Head of caudate nucleus (tissue), 42 donors: ENCODE measurements at regions not wholly inside any gene's neighbourhood (a gene's known extent, or its start where the extent isn't known, plus 50 kb on each side); places are given as distances from the start of the nearest gene placed in this dataset.
"Not testable (repeated sequence)": the region's sequence is repeated elsewhere in the genome, so short reads cannot be mapped to it uniquely, and the experiment has no call there.

Experiments
- DNase-seq, 42 donors: peaks; one replicate each; pipeline versions ENCODE4 v3.0.0 to v3.0.0-alpha.2; 2020 to 2021; ENCODE audit warnings: mixed read lengths in 7 of 42
- intact Hi-C: fragments of 100-400 bp; cut with DNase I; formaldehyde crosslinking; loops from one replicate; pipeline ENCODE4 v1.15.0; 2022

- no peak for DNase-seq
- intact Hi-C loops = no loop called here
Observed at GRCh38 chr10:8835453-8836167, 781.1 kb downstream of the GATA3 start.

GRCh38 chr10:8840356-8840755 is 785.9 kb downstream of the GATA3 start:
- intact Hi-C loops = no loop called here

GRCh38 chr10:8844141-8844540 is 789.7 kb downstream of the GATA3 start:
- no peak for DNase-seq
- intact Hi-C loops = no loop called here

More at GRCh38 chr10:8840356-8840755, 785.9 kb downstream of the GATA3 start:
- no peak for DNase-seq

- DNase-seq = no peak
Observed at GRCh38 chr10:8852546-8852945, 798.1 kb downstream of the GATA3 start.

GRCh38 chr10:8853048-8853447 is 798.6 kb downstream of the GATA3 start:
- intact Hi-C loops = no loop called here
- DNase-seq = no peak

More at GRCh38 chr10:8852546-8852945, 798.1 kb downstream of the GATA3 start:
- intact Hi-C loops = no loop called here

GRCh38 chr10:8868924-8869323 is 814.4 kb downstream of the GATA3 start:
- DNase-seq, intact Hi-C loops: not testable (repeated sequence)

GRCh38 chr10:8873310-8873709 is 818.8 kb downstream of the GATA3 start:
- intact Hi-C loops = no loop called here
- DNase-seq = no peak

- no peak for DNase-seq
Observed at GRCh38 chr10:8874268-8874667, 819.8 kb downstream of the GATA3 start.

GRCh38 chr10:8874972-8875371 is 820.5 kb downstream of the GATA3 start:
- intact Hi-C loops = no loop called here

More at GRCh38 chr10:8874268-8874667, 819.8 kb downstream of the GATA3 start:
- intact Hi-C loops = no loop called here

GRCh38 chr10:8876171-8876570 is 821.7 kb downstream of the GATA3 start:
- intact Hi-C loops = no loop called here
- DNase-seq = no peak

More at GRCh38 chr10:8874972-8875371, 820.5 kb downstream of the GATA3 start:
- DNase-seq = no peak

- intact Hi-C loops = no loop called here
- no peak for DNase-seq
Observed at GRCh38 chr10:8889538-8889937, 835.0 kb downstream of the GATA3 start.

GRCh38 chr10:8893102-8893501 is 838.6 kb downstream of the GATA3 start:
- intact Hi-C loops = no loop called here
- DNase-seq = no peak

- intact Hi-C loops = no loop called here
- DNase-seq = no peak
Observed at GRCh38 chr10:8894148-8894547, 839.7 kb downstream of the GATA3 start.

- intact Hi-C loops = no loop called here
- DNase-seq = no peak
Observed at GRCh38 chr10:8897769-8898168, 843.3 kb downstream of the GATA3 start.

- no peak for DNase-seq
- intact Hi-C loops = no loop called here
Observed at GRCh38 chr10:8898745-8899330, 844.4 kb downstream of the GATA3 start.

- no peak for DNase-seq
- intact Hi-C loops = no loop called here
Observed at GRCh38 chr10:8902926-8903325, 848.4 kb downstream of the GATA3 start.

GRCh38 chr10:8908013-8908412 is 853.5 kb downstream of the GATA3 start:
- intact Hi-C loops = no loop called here
- no peak for DNase-seq

- DNase-seq = no peak
- intact Hi-C loops = no loop called here
Observed at GRCh38 chr10:8910314-8910713, 855.8 kb downstream of the GATA3 start.

- intact Hi-C loops = no loop called here
- DNase-seq = no peak
Observed at GRCh38 chr10:8911032-8911431, 856.5 kb downstream of the GATA3 start.

GRCh38 chr10:8912108-8912507 is 857.6 kb downstream of the GATA3 start:
- intact Hi-C loops = no loop called here
- no peak for DNase-seq

GRCh38 chr10:8913720-8914119 is 859.2 kb downstream of the GATA3 start:
- no peak for DNase-seq
- intact Hi-C loops = no loop called here
